ENCODE measurements at regions not wholly inside any gene's neighbourhood (a gene's known extent, or its start where the extent isn't known, plus 50 kb on each side); places are given as distances from the start of the nearest gene placed in this dataset.

DNA sequence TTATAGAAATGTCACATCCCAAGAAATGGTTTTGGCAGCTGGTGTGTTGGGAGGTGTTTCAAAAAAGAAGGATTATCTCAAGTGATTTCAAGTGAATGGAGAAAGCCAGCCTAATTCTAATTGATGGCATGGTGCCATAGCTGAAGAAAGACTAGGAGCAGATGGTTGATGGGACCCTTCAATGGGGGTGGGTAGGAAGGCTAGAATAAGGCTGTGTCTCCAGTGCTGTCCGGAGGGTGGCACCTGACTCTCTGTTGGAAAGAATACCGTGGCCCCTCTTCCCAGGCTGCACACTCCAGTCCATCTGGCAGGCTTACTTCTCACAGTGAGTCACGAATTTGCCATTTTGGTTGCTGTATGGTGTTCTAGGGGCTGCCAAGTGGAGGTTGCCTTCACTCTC is 51.0 kb upstream of the GPR12 start:
- H3K9me3 ChIP-seq (ENCODE audit: control insufficient read depth in 2 of 2, insufficient read depth in 1 of 2, low read depth in 1 of 2, low read length in 1 of 2): no peaks in the 10 kb centered on the region
- no peaks in the 10 kb centered on the region for H3K36me3 ChIP-seq (ENCODE audit: control insufficient read depth in 2 of 2, insufficient read depth in 2 of 2, low read length in 1 of 2)
- 74 to 75% methylated on average over 3 of the region's 3 CpGs for WGBS, 2 donors

More for the DNA sequence above, 51.0 kb upstream of the GPR12 start:
- Histone ChIP-seq H3K4me3 (ENCODE audit: low read depth in 1 of 2, low read length in 2 of 2) (no peak overlapping the region), H3K4me1 (ENCODE audit: control insufficient read depth in 2 of 2, insufficient read depth in 2 of 2, low read length in 1 of 2) (no peaks in the 10 kb centered on the region), H3K27me3 (ENCODE audit: control insufficient read depth in 1 of 2, insufficient read depth in 2 of 2, low read length in 2 of 2) (no peaks in the 10 kb centered on the region), H3K27ac (ENCODE audit: low read depth in 2 of 2, low read length in 1 of 2) (no peak overlapping the region)

Data from esophagus (tissue), 2 donors.